Colonic mucosa (tissue), 4 donors: ENCODE measurements at regions not wholly inside any gene's neighbourhood (a gene's known extent, or its start where the extent isn't known, plus 50 kb on each side); places are given as distances from the start of the nearest gene placed in this dataset.
"Not testable (repeated sequence)": the region's sequence is repeated elsewhere in the genome, so short reads cannot be mapped to it uniquely, and the experiment has no call there.

ENCODE experiments used
- DNase-seq: peaks from one replicate; pipeline ENCODE4 v3.0.0-alpha.2; 2020
- H3K27ac ChIP-seq: fragments of 200-600 bp; one replicate; pipeline ENCODE4 v1.8.0; 2021
- H3K27me3 ChIP-seq: fragments of 200-600 bp; one replicate; pipeline ENCODE4 v1.8.0; 2021
- H3K36me3 ChIP-seq: fragments of 200-600 bp; one replicate; pipeline ENCODE4 v1.8.0; 2021
- H3K4me1 ChIP-seq: fragments of 200-600 bp; one replicate; pipeline ENCODE4 v1.8.0; 2021; ENCODE audit warnings: mild to moderate bottlenecking
- H3K4me3 ChIP-seq: fragments of 200-600 bp; one replicate; pipeline ENCODE4 v1.8.0; 2021
- H3K9ac ChIP-seq, 2 donors: one replicate each; pipeline ENCODE4 v1.7.0; 2013; ENCODE audit warnings: control low read depth in 2 of 2, low read depth in 2 of 2, low read length in 2 of 2
- H3K9me3 ChIP-seq: fragments of 200-600 bp; one replicate; pipeline ENCODE4 v1.8.0; 2021
- CTCF ChIP-seq: fragments of 200-600 bp; IDR thresholded peaks from one replicate; pipeline ENCODE4 v1.8.0; 2022; ENCODE audit warnings: antibody characterized with exemption, mild to moderate bottlenecking
- intact Hi-C: fragments of 100-400 bp; cut with DNase I; formaldehyde crosslinking; loops from one replicate; pipeline ENCODE4 v1.14.1; 2022
- donor health status: healthy.
- donor health status: DM: no; HTN: no; CAD: no.
- donor health status: DM: no; HTN: no; CAD: no.

DNA sequence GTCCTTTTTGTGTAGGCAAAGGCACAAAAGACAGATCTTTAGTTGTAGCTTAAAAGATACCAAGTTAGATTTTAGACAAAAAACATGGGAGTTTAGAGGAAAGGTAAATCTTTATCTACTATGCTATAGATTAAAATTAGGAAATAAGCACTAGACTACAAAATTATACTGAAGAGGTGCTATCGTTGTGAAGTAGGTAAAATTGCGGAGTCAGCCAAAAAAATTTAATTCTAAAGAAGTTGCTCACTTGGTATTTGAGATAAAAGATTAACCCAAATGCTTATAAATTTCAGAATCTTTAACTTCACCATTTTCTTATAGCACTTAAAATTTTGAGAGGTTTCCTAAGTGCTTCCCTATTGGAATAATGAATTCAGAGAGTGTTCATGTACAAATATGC, 604.1 kb downstream of the GRXCR1 start:
- no peak for TF ChIP-seq CTCF
- Histone ChIP-seq H3K9me3 (no peaks in the 10 kb centered on the region), H3K9ac (no peak overlapping the region), H3K4me1 (no peaks in the 10 kb centered on the region), H3K27ac (no peak overlapping the region), H3K4me3 (no peak overlapping the region), H3K36me3 (no peaks in the 10 kb centered on the region), H3K27me3 (no peaks in the 10 kb centered on the region)
- DNase-seq: no peak
- intact Hi-C loops: no loop called here

DNA sequence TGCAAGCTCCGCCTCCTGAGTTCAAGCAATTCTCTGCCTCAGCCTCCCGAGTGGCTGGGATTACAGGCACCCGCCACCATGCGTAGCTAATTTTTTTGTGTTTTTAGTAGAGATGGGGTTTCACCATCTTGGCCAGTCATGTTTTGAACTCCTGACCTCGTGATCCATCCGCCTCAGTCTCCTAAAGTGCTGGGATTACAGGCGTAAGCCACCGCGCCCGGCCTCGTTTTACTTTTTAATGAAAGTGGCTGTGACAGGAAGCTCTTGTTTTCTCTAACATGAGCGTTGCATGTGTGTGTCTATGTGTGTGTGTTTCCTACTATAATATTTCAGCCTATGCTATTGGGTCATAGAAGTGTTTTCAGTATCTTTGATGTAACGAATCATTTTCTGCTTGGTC, 613.3 kb downstream of the GRXCR1 start:
- H3K4me3 ChIP-seq, DNase-seq, intact Hi-C loops, H3K4me1 ChIP-seq, H3K9ac ChIP-seq, H3K27me3 ChIP-seq, H3K9me3 ChIP-seq, H3K36me3 ChIP-seq, H3K27ac ChIP-seq: not testable (repeated sequence)

DNA sequence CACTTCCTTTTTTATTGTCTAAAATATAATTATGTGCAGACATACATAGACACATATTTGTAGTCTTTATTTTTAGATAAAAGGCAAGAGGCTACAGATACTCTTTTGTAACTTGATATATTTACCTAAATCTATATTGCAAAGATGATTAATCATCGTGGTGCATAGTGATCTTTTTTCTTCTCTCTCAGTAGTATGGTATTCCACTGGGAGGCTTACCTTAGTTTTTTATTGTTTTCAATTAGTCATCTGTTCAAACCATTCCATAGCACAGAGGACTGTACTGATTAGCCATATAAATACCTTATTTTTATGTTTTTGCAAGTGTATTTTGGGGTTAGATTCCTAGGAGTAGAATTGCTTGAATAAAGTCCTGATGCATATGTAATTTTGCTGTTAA, 619.7 kb downstream of the GRXCR1 start:
- Histone ChIP-seq H3K9ac (no peak overlapping the region), H3K36me3 (no peaks in the 10 kb centered on the region), H3K9me3 (no peaks in the 10 kb centered on the region), H3K4me1 (no peaks in the 10 kb centered on the region), H3K27ac (no peak overlapping the region), H3K27me3 (no peaks in the 10 kb centered on the region), H3K4me3 (no peak overlapping the region)
- DNase-seq: no peak
- TF ChIP-seq CTCF: no peak
- intact Hi-C loops: no loop called here

GRCh38 chr4:43525646-43526045, 633.1 kb downstream of the GRXCR1 start:
- H3K9me3 ChIP-seq: no peaks in the 10 kb centered on the region
- no peak overlapping the region for H3K27ac ChIP-seq
- TF ChIP-seq CTCF: no peak
- no peak overlapping the region for H3K9ac ChIP-seq
- intact Hi-C loops: no loop called here
- H3K36me3 ChIP-seq: no peaks in the 10 kb centered on the region
- no peak overlapping the region for H3K4me3 ChIP-seq
- no peak for DNase-seq
- no peaks in the 10 kb centered on the region for H3K4me1 ChIP-seq
- no peaks in the 10 kb centered on the region for H3K27me3 ChIP-seq

- H3K36me3 ChIP-seq: no peaks in the 10 kb centered on the region
- no peaks in the 10 kb centered on the region for H3K9me3 ChIP-seq
- no peaks in the 10 kb centered on the region for H3K4me1 ChIP-seq
- DNase-seq: no peak
- intact Hi-C loops: no loop called here
- H3K4me3 ChIP-seq: no peak overlapping the region
- H3K27me3 ChIP-seq: no peaks in the 10 kb centered on the region
- H3K9ac ChIP-seq: no peak overlapping the region
- H3K27ac ChIP-seq: no peak overlapping the region
- no peak for TF ChIP-seq CTCF
Observed at GRCh38 chr4:43547561-43547960, 655.0 kb downstream of the GRXCR1 start.

- no peak overlapping the region for H3K27ac ChIP-seq
- H3K9ac ChIP-seq: no peak overlapping the region
- no peaks in the 10 kb centered on the region for H3K36me3 ChIP-seq
- TF ChIP-seq CTCF: no peak
- no peaks in the 10 kb centered on the region for H3K9me3 ChIP-seq
- H3K27me3 ChIP-seq: no peaks in the 10 kb centered on the region
- DNase-seq: no peak
- no peak overlapping the region for H3K4me3 ChIP-seq
- H3K4me1 ChIP-seq: no peaks in the 10 kb centered on the region
- intact Hi-C loops: no loop called here
Observed at GRCh38 chr4:43550981-43551627, 658.6 kb downstream of the GRXCR1 start.
